Neuronal stem cell (in vitro differentiated cells): ENCODE measurements at regions not wholly inside any gene's neighbourhood (a gene's known extent, or its start where the extent isn't known, plus 50 kb on each side); places are given as distances from the start of the nearest gene placed in this dataset.

Experiments
- DNase-seq: peaks from one replicate; pipeline ENCODE4 v3.0.0-alpha.2; 2013; ENCODE audit warnings: low spot score
- H2AFZ ChIP-seq: one replicate; pipeline ENCODE4 v1.6.1; 2013; ENCODE audit warnings: mild to moderate bottlenecking, low read length, inconsistent platforms
- H2AK5ac ChIP-seq: 2 replicates; pipeline ENCODE4 v1.6.1; 2013; ENCODE audit warnings: low read depth, mild to moderate bottlenecking, inconsistent platforms, low read length, moderate library complexity, mixed read lengths
- H2BK120ac ChIP-seq: 2 replicates; pipeline ENCODE4 v1.6.1; 2013; ENCODE audit warnings: low read depth, mild to moderate bottlenecking, inconsistent platforms, low read length, moderate library complexity, mixed read lengths
- H2BK12ac ChIP-seq: one replicate; pipeline ENCODE4 v1.6.1; 2013; ENCODE audit warnings: low read length, inconsistent platforms
- H2BK15ac ChIP-seq: 2 replicates; pipeline ENCODE4 v1.6.1; 2013; ENCODE audit warnings: mild to moderate bottlenecking, low read length, inconsistent platforms, mixed read lengths
- H2BK5ac ChIP-seq: one replicate; pipeline ENCODE4 v1.6.1; 2013; ENCODE audit warnings: inconsistent platforms, mild to moderate bottlenecking, low read length, moderate library complexity
- H3K14ac ChIP-seq: one replicate; pipeline ENCODE4 v1.6.1; 2013; ENCODE audit warnings: low read length, inconsistent platforms
- H3K18ac ChIP-seq: 2 replicates; pipeline ENCODE4 v1.6.1; 2013; ENCODE audit warnings: low read length, inconsistent platforms
- H3K23ac ChIP-seq: 2 replicates; pipeline ENCODE4 v1.6.1; 2013; ENCODE audit warnings: low read depth, mild to moderate bottlenecking, mixed read lengths, low read length, inconsistent platforms; ENCODE audit not compliant: poor library complexity
- H3K27ac ChIP-seq: replicated peaks from 3 replicates; pipeline ENCODE4 v1.5.1; 2013; ENCODE audit warnings: low read length, inconsistent platforms
- H3K27me3 ChIP-seq, 3 experiments: 2 replicates each; pipeline ENCODE4 v1.6.1; 2013; ENCODE audit warnings: low read length in 3 of 3, mild to moderate bottlenecking in 2 of 3, inconsistent platforms in 1 of 3, low read depth in 1 of 3, mixed read lengths in 1 of 3, moderate library complexity in 1 of 3; ENCODE audit not compliant: control insufficient read depth in 3 of 3, insufficient read depth in 3 of 3
- H3K36me3 ChIP-seq, 2 donors: replicated peaks in 1 of 2; 2 replicates each; pipeline ENCODE4 v1.6.1; 2013; ENCODE audit warnings: low read length in 2 of 2; ENCODE audit not compliant: control insufficient read depth in 2 of 2, insufficient read depth in 2 of 2
- H3K4ac ChIP-seq: 2 replicates; pipeline ENCODE4 v1.6.1; 2013; ENCODE audit warnings: inconsistent platforms, mild to moderate bottlenecking, low read length, moderate library complexity
- H3K4me1 ChIP-seq, 2 donors: 1 replicate in 1 of 2; 2 replicates in 1 of 2; pipeline ENCODE4 v1.6.1; 2013; ENCODE audit warnings: low read length in 2 of 2, low read depth in 1 of 2; ENCODE audit not compliant: control insufficient read depth in 2 of 2, insufficient read depth in 1 of 2
- H3K4me2 ChIP-seq: one replicate; pipeline ENCODE4 v1.6.1; 2013; ENCODE audit warnings: mild to moderate bottlenecking, low read length, inconsistent platforms; ENCODE audit not compliant: insufficient read depth, poor library complexity, severe bottlenecking
- H3K4me3 ChIP-seq, 2 donors: 2 replicates each; pipeline ENCODE4 v1.5.1; 2013; ENCODE audit warnings: low read length in 2 of 2, mild to moderate bottlenecking in 2 of 2, inconsistent platforms in 1 of 2, moderate library complexity in 1 of 2
- H3K79me1 ChIP-seq: one replicate; pipeline ENCODE4 v1.6.1; 2013; ENCODE audit warnings: low read depth, mild to moderate bottlenecking, inconsistent platforms, low read length, moderate library complexity
- H3K9ac ChIP-seq: one replicate; pipeline ENCODE4 v1.6.1; 2013; ENCODE audit warnings: mild to moderate bottlenecking, low read depth, low read length, inconsistent platforms; ENCODE audit not compliant: poor library complexity
- H3K9me3 ChIP-seq, 2 donors: replicated peaks in 1 of 2; 2 replicates each; pipeline versions ENCODE3 to v1.6.1; 2013; ENCODE audit warnings: low read length in 2 of 2, mild to moderate bottlenecking in 2 of 2, inconsistent platforms in 1 of 2, low read depth in 1 of 2, mixed read lengths in 1 of 2, moderate library complexity in 1 of 2; ENCODE audit not compliant: control insufficient read depth in 2 of 2, insufficient read depth in 1 of 2
- H4K8ac ChIP-seq: one replicate; pipeline ENCODE4 v1.6.1; 2013; ENCODE audit warnings: low read depth, mild to moderate bottlenecking, inconsistent platforms, low read length, moderate library complexity
- H4K91ac ChIP-seq: one replicate; pipeline ENCODE4 v1.6.1; 2013; ENCODE audit warnings: low read length, low read depth, mild to moderate bottlenecking, inconsistent platforms; ENCODE audit not compliant: poor library complexity
- WGBS, 2 donors: extraction: QIAGEN DNeasy Blood & Tissue Kit; methylation state at CpG; one replicate each; pipeline ENCODE4 v1.1.7; 2013; ENCODE audit warnings: missing lambda C conversion rate in 2 of 2, mixed read lengths in 1 of 2; ENCODE audit not compliant: insufficient read length in 2 of 2, insufficient replicate concordance in 1 of 2; ENCODE audit errors: extremely low coverage in 2 of 2; 5-methylcytosine and 5-hydroxymethylcytosine counted together

GRCh38 chr5:75844301-75844700 is 127.1 kb upstream of the POC5 start:
- Histone ChIP-seq H3K27me3 (no peaks in the 10 kb centered on the region), H2BK120ac (no peak overlapping the region)
- WGBS, 2 donors: no CpG with 5 or more reads among the region's 2 CpGs

GRCh38 chr5:75843319-75843718 is 126.1 kb upstream of the POC5 start:
- Histone ChIP-seq H2AFZ (no peak overlapping the region), H3K14ac (no peak overlapping the region), H2BK15ac (no peak overlapping the region), H3K27me3 (no peaks in the 10 kb centered on the region), H2BK120ac (no peak overlapping the region), H2BK12ac (no peak overlapping the region), H3K36me3 (no peaks in the 10 kb centered on the region), H3K4me2 (no peak overlapping the region), H2BK5ac (no peak overlapping the region), H3K4me1 (peaks cover 0 to 2% of the 10 kb centered on the region in 2 donors), H4K8ac (no peak overlapping the region), H3K4ac (no peak overlapping the region), H3K18ac (no peak overlapping the region), H3K23ac (no peak overlapping the region), H3K79me1 (no peaks in the 10 kb centered on the region), H2AK5ac (no peak overlapping the region), H3K9me3 (no peaks in the 10 kb centered on the region), H3K4me3 (no peak overlapping the region), H3K9ac (no peak overlapping the region), H3K27ac (no peak overlapping the region), H4K91ac (no peak overlapping the region)
- whole genome bisulfite sequencing, 2 donors: no CpG with 5 or more reads among the region's 4 CpGs
- DNase-seq: no peak

More at GRCh38 chr5:75844301-75844700, 127.1 kb upstream of the POC5 start:
- no peak overlapping the region for H3K18ac ChIP-seq
- H2BK12ac ChIP-seq: no peak overlapping the region
- no peak overlapping the region for H3K14ac ChIP-seq
- no peak overlapping the region for H3K4me3 ChIP-seq
- no peak overlapping the region for H3K23ac ChIP-seq
- no peaks in the 10 kb centered on the region for H3K36me3 ChIP-seq
- no peak for DNase-seq
- no peak overlapping the region for H2AFZ ChIP-seq
- H3K27ac ChIP-seq: no peak overlapping the region
- no peaks in the 10 kb centered on the region for H3K9me3 ChIP-seq
- H4K8ac ChIP-seq: no peak overlapping the region
- H3K4ac ChIP-seq: no peak overlapping the region
- no peak overlapping the region for H2BK5ac ChIP-seq
- no peak overlapping the region for H3K9ac ChIP-seq
- H3K79me1 ChIP-seq: no peaks in the 10 kb centered on the region
- H3K4me2 ChIP-seq: no peak overlapping the region
- peaks cover 0 to 2% of the 10 kb centered on the region in 2 donors for H3K4me1 ChIP-seq
- H2BK15ac ChIP-seq: no peak overlapping the region
- H2AK5ac ChIP-seq: no peak overlapping the region
- H4K91ac ChIP-seq: no peak overlapping the region

GRCh38 chr5:75839547-75839946 is 122.3 kb upstream of the POC5 start:
- no peaks in the 10 kb centered on the region for H3K27me3 ChIP-seq
- H4K91ac ChIP-seq: no peak overlapping the region
- no peak overlapping the region for H2BK12ac ChIP-seq
- H3K27ac ChIP-seq: no peak overlapping the region
- no peak overlapping the region for H3K4me3 ChIP-seq
- no peak overlapping the region for H3K14ac ChIP-seq
- H2AFZ ChIP-seq: no peak overlapping the region
- no peak overlapping the region for H3K4me2 ChIP-seq
- no peak overlapping the region for H3K9ac ChIP-seq
- H2AK5ac ChIP-seq: no peak overlapping the region
- DNase-seq: no peak
- H3K23ac ChIP-seq: no peak overlapping the region
- H3K36me3 ChIP-seq: no peaks in the 10 kb centered on the region
- H2BK5ac ChIP-seq: no peak overlapping the region
- no peak overlapping the region for H4K8ac ChIP-seq
- H3K4me1 ChIP-seq: peaks cover 0 to 1% of the 10 kb centered on the region in 2 donors
- H3K18ac ChIP-seq: no peak overlapping the region
- H3K4ac ChIP-seq: no peak overlapping the region
- no peaks in the 10 kb centered on the region for H3K9me3 ChIP-seq
- no peak overlapping the region for H2BK15ac ChIP-seq
- H3K79me1 ChIP-seq: no peaks in the 10 kb centered on the region
- no peak overlapping the region for H2BK120ac ChIP-seq
- whole genome bisulfite sequencing, 2 donors: no CpG with 5 or more reads among the region's 1 CpG

- Histone ChIP-seq H3K27me3 (no peaks in the 10 kb centered on the region), H3K4me3 (no peak overlapping the region), H2BK5ac (no peak overlapping the region), H3K27ac (no peak overlapping the region), H2AK5ac (no peak overlapping the region), H4K91ac (no peak overlapping the region), H2BK15ac (no peak overlapping the region), H2AFZ (no peak overlapping the region), H3K9ac (no peak overlapping the region), H3K18ac (no peak overlapping the region), H3K79me1 (no peaks in the 10 kb centered on the region), H3K4me2 (no peak overlapping the region), H3K9me3 (no peaks in the 10 kb centered on the region), H3K36me3 (no peaks in the 10 kb centered on the region), H2BK120ac (no peak overlapping the region), H3K23ac (no peak overlapping the region), H3K14ac (no peak overlapping the region), H3K4ac (no peak overlapping the region), H4K8ac (no peak overlapping the region), H2BK12ac (no peak overlapping the region), H3K4me1 (no peaks in the 10 kb centered on the region)
- DNase-seq: no peak
- WGBS, 2 donors: no CpG with 5 or more reads among the region's 7 CpGs
Measured at GRCh38 chr5:75837258-75837841, 120.1 kb upstream of the POC5 start.
